ENCODE measurements at regions not wholly inside any gene's neighbourhood (a gene's known extent, or its start where the extent isn't known, plus 50 kb on each side); places are given as distances from the start of the nearest gene placed in this dataset.
"Not testable (repeated sequence)": the region's sequence is repeated elsewhere in the genome, so short reads cannot be mapped to it uniquely, and the experiment has no call there.

- DNase-seq: no peak
Measured at GRCh38 chr1:157247005-157247763, 109.0 kb upstream of the ETV3 start.

GRCh38 chr1:157245823-157246222, 107.6 kb upstream of the ETV3 start:
- no peak for DNase-seq

- DNase-seq: no peak
Measured at GRCh38 chr1:157241185-157241538, 103.0 kb upstream of the ETV3 start.

- peak; percentile 3 for DNase-seq
Measured at GRCh38 chr1:157240495-157241184, 102.4 kb upstream of the ETV3 start.

GRCh38 chr1:157239936-157240335, 101.7 kb upstream of the ETV3 start:
- DNase-seq: no peak

- no peak for DNase-seq
Measured at GRCh38 chr1:157238585-157238984, 100.4 kb upstream of the ETV3 start.

DNA sequence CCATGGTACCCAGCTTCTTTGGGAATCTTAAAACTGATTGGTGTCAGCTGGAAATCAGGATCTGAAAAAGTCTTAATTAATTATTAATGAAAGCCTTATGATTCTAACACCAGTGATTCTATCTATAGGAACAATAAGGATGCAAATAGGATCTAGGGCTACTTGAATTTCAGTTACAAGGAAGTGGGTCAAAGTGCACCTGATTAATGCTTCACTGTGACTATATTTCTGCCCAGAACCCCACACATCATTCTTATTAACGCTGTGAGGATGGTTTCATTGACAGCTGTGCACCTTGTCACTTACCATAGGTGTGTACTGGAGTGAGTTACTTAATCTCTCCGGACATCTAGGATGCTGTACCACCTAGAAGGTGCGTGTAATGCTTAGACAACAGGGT, 99.8 kb upstream of the ETV3 start:
- DNase-seq: no peak

DNA sequence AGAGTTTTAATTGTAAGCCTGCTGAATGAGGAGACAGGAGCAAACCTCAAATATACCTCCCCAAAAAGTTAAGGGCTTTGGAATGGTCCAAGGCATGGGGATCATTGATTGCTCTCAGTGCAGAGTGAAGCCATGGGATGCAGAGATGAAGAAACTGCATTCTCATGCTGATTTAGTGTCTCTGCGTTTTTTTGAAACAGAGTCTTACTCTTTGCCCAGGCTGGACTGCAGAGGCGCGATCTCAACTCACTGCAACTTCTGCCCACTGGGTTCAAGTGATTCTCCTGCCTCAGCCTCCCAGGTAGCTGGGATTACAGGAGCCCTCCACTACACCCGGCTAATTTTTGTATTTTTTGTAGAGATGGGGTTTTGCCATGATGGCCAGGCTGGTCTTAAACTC, 99.3 kb upstream of the ETV3 start:
- no peak for DNase-seq

GRCh38 chr1:157236072-157236471, 97.9 kb upstream of the ETV3 start:
- DNase-seq: no peak

- DNase-seq: no peak
Measured at GRCh38 chr1:157235307-157235706, 97.1 kb upstream of the ETV3 start.

- no peak for DNase-seq
Measured at GRCh38 chr1:157234705-157235273, 96.6 kb upstream of the ETV3 start.

GRCh38 chr1:157233131-157233530, 94.9 kb upstream of the ETV3 start:
- DNase-seq: no peak

DNA sequence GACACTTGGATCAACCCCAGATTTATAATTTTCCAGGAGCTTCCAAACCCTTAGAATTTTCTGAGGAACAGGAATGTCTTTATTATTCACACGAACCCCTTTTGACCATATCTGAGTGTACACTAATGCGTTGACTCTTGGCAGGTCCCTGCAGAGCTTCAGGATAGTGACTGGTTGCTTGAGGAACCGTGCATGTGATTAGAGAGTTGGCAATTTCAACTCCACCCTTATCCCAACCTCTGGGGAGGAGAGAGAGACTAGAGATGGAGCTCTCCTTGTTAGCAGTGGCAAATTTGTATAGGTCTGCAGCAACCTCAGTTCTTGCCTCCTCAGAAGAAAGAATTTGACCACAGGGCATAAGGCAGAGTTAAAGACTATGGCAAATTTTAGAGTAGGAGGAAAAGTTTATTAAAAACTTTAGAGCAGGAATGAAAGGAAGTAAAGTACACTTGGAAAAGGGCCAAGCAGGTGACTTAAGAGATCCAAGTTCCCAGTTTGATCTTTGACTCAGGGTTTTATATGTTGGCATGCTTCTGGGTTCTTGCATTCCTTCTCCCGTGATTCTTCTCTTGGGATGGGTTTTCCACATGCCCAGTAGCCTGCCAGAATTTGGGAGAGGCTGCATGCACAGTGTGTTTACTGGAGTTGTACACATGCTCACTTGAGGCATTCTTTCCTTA, 93.8 kb upstream of the ETV3 start:
- DNase-seq: no peak

GRCh38 chr1:157230500-157230899, 92.3 kb upstream of the ETV3 start:
- DNase-seq: no peak

DNA sequence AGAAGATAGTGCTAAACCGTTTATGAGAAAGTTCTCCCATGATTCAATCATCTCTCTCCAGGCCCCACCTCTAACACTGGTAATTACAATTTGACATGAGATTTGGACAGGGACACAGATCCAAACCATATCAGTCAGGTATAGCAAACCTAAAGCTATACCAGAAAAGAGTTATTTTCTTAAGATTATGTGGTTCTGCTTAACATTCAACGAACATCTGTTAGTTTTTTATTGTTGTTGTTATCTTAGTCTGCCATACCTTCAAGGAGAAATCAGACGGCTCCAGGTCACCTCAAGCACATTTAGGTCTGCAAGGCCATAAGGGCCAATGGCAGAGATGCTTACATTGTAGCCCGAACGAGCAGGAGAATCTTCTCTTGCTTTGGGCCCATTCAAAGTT, 89.5 kb upstream of the ETV3 start:
- no peak for DNase-seq

GRCh38 chr1:157226739-157227138, 88.5 kb upstream of the ETV3 start:
- no peak for DNase-seq

GRCh38 chr1:157219600-157219999, 81.4 kb upstream of the ETV3 start:
- no peak for DNase-seq

DNA sequence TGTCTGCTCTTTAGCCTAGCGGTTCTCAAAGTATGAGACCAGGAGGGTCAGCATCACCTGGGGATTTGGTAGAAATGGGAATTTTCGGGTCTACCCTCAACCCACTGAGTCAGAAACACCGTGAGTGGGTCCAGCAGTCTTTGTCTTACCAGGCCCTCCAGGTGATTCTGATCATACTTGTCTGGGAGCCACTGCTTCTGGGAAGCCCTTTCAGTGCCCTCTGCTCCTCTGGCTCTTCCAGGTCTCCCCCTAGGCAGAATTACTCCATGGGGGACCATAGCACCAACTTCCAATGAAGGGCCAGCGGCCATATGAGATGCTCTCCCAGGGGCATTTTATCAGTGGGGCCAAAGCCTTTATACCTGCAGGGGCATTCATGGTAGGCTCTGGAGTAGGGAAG, 81.0 kb upstream of the ETV3 start:
- DNase-seq: no peak

- DNase-seq: no peak
Measured at GRCh38 chr1:157218671-157219070, 80.5 kb upstream of the ETV3 start.

- DNase-seq: no peak
Measured at GRCh38 chr1:157217486-157217885, 79.3 kb upstream of the ETV3 start.

GRCh38 chr1:157213836-157214235, 75.6 kb upstream of the ETV3 start:
- no peak for DNase-seq

GRCh38 chr1:157209514-157209913, 71.3 kb upstream of the ETV3 start:
- no peak for DNase-seq

DNA sequence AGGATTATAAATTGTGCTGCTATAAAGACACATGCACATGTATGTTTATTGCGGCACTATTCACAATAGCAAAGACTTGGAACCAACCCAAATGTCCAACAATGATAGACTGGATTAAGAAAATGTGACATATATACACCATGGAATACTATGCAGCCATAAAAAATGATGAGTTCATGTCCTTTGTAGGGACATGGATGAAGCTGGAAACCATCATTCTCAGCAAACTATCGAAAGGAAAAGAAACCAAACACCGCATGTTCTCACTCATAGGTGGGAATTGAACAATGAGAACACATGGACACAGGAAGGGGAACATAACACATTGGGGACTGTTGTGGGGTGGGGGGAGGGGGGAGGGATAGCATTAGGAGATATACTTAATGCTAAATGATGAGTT, 67.8 kb upstream of the ETV3 start:
- not testable (repeated sequence) for DNase-seq

DNA sequence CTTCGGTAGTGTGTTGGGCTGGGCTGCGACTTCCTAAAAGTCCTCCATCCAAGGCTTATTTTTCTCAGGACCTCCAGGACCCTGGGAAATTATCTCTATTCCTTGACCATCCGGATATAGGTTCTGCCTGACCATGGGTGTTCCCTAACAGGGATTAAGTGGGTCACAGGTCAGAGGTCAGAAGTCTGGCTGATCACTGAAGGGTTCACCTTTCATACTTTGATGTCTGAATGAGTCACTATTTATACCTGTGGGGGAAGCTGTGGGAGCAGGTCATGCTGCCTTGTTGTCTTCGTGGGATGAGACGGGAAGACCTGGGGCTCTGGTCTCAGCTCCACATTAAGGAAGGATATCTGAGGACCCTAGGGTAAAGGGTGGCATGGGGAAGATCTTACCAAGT, 65.0 kb upstream of the ETV3 start:
- DNase-seq: no peak
